ENCODE measurements at regions not wholly inside any gene's neighbourhood (a gene's known extent, or its start where the extent isn't known, plus 50 kb on each side); places are given as distances from the start of the nearest gene placed in this dataset.

DNA sequence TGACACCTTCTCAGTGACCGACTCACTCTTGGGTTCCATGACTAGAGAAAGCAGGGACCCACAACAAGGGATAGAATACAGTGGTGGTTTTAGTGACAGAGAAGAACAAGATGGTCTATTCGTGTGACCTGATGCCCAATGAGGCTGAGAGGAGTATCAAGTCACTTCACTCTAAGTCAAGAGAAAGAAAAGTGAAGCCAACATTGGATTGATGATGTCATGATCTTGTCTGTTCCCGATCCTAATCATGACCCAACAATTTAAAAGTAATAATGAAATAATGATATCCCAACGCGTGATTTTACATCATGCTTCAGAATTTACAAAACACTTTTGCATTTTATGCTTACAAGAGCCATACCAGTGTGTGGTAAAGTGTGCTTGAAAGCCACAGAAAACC, 155.6 kb upstream of the POU3F3 start:
- H3K4me3 ChIP-seq (ENCODE audit: insufficient read depth, low read length, poor library complexity, severe bottlenecking): no peak overlapping the region
- no peak overlapping the region for H3K9ac ChIP-seq (ENCODE audit: low read length)
- no peak overlapping the region for H2AFZ ChIP-seq (ENCODE audit: low read depth, low read length, severe bottlenecking)
- H3K27ac ChIP-seq (ENCODE audit: low read depth, low read length): no peak overlapping the region
- no peaks in the 10 kb centered on the region for H3K36me3 ChIP-seq (ENCODE audit: low read length)
- H3K79me2 ChIP-seq (ENCODE audit: insufficient read depth, low read length): no peaks in the 10 kb centered on the region
- no peaks in the 10 kb centered on the region for H3K9me2 ChIP-seq (replicated peaks; ENCODE audit: insufficient read depth, low read length)
- no peaks in the 10 kb centered on the region for H3K27me3 ChIP-seq (ENCODE audit: low read length)
- H3K9me3 ChIP-seq (ENCODE audit: insufficient read depth, low read length): no peaks in the 10 kb centered on the region
- TF ChIP-seq, protein P1, sequence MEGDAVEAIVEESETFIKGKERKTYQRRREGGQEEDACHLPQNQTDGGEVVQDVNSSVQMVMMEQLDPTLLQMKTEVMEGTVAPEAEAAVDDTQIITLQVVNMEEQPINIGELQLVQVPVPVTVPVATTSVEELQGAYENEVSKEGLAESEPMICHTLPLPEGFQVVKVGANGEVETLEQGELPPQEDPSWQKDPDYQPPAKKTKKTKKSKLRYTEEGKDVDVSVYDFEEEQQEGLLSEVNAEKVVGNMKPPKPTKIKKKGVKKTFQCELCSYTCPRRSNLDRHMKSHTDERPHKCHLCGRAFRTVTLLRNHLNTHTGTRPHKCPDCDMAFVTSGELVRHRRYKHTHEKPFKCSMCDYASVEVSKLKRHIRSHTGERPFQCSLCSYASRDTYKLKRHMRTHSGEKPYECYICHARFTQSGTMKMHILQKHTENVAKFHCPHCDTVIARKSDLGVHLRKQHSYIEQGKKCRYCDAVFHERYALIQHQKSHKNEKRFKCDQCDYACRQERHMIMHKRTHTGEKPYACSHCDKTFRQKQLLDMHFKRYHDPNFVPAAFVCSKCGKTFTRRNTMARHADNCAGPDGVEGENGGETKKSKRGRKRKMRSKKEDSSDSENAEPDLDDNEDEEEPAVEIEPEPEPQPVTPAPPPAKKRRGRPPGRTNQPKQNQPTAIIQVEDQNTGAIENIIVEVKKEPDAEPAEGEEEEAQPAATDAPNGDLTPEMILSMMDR (IDR thresholded peaks at IDR 0.05; ENCODE audit: insufficient read depth, low read length, poor library complexity, severe bottlenecking): no peak
- no peak for TF ChIP-seq EZH2phosphoT487 (conservative IDR thresholded peaks at IDR 0.05; ENCODE audit: low read length)
- no peak overlapping the region for H3K4me2 ChIP-seq (ENCODE audit: low read depth, low read length, poor library complexity, severe bottlenecking)
- no peaks in the 10 kb centered on the region for H3F3A ChIP-seq (ENCODE audit: insufficient read depth)
- no peaks in the 10 kb centered on the region for H4K20me1 ChIP-seq (ENCODE audit: low read depth, low read length)

GRCh38 chr2:104701411-104701911, 152.5 kb upstream of the POU3F3 start:
- Histone ChIP-seq H3K79me2 (ENCODE audit: insufficient read depth, low read length) (no peaks in the 10 kb centered on the region), H3K4me3 (ENCODE audit: insufficient read depth, low read length, poor library complexity, severe bottlenecking) (no peak overlapping the region), H3K36me3 (ENCODE audit: low read length) (no peaks in the 10 kb centered on the region), H3K27ac (ENCODE audit: low read depth, low read length) (no peak overlapping the region), H3K9ac (ENCODE audit: low read length) (no peak overlapping the region), H3K4me2 (ENCODE audit: low read depth, low read length, poor library complexity, severe bottlenecking) (no peak overlapping the region), H2AFZ (ENCODE audit: low read depth, low read length, severe bottlenecking) (no peak overlapping the region), H3F3A (ENCODE audit: insufficient read depth) (no peaks in the 10 kb centered on the region), H3K27me3 (ENCODE audit: low read length) (no peaks in the 10 kb centered on the region), H3K9me2 (replicated peaks; ENCODE audit: insufficient read depth, low read length) (no peaks in the 10 kb centered on the region), H3K9me3 (ENCODE audit: insufficient read depth, low read length) (no peaks in the 10 kb centered on the region), H4K20me1 (ENCODE audit: low read depth, low read length) (no peaks in the 10 kb centered on the region)
- TF ChIP-seq, protein P1 (IDR thresholded peaks at IDR 0.05; ENCODE audit: insufficient read depth, low read length, poor library complexity, severe bottlenecking): no peak
- TF ChIP-seq EZH2phosphoT487 (conservative IDR thresholded peaks at IDR 0.05; ENCODE audit: low read length): no peak

DNA sequence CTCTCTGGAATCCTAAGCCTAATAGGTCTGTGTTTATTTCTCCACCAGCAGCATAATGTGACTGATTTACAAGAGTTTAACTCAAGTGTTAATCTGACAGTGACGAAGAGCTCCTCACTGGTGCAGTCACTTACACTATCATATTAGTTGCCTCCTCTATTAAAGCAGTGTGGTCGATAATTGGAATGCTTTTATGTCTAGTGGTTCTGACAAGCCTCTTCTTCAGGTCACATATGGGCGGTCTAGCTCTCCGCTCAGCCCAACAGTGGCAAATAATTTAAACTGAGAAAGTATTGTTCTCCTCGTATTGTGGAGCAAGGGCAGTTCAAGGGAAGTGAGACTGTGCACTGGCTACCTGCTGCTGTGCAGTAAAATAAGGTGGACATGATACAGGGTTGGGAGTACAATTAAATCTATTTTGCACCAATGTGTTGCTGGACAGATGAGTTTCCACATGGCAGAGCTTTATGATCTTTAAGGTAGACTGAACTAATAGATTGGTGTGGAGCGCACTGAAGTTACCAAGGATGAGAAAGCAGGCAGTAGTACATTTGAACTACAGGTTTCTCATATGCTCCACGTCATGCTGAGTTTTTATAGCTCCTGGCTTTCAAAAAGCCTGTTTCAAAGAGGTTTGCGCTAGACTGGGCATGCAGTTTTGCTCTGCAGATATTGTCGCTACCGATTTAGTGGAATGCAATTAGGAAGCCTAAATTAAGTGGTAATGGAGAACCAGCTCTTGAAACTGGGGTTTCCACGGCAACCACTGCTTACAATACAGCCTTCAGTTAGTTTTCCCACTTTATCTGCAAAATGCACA, 151.7 kb upstream of the POU3F3 start:
- no peak overlapping the region for H3K9ac ChIP-seq (ENCODE audit: low read length)
- H3K4me3 ChIP-seq (ENCODE audit: insufficient read depth, low read length, poor library complexity, severe bottlenecking): no peak overlapping the region
- H3K36me3 ChIP-seq (ENCODE audit: low read length): no peaks in the 10 kb centered on the region
- no peaks in the 10 kb centered on the region for H3K79me2 ChIP-seq (ENCODE audit: insufficient read depth, low read length)
- no peaks in the 10 kb centered on the region for H3K27me3 ChIP-seq (ENCODE audit: low read length)
- H3K9me2 ChIP-seq (replicated peaks; ENCODE audit: insufficient read depth, low read length): no peaks in the 10 kb centered on the region
- no peak overlapping the region for H3K4me2 ChIP-seq (ENCODE audit: low read depth, low read length, poor library complexity, severe bottlenecking)
- no peaks in the 10 kb centered on the region for H4K20me1 ChIP-seq (ENCODE audit: low read depth, low read length)
- no peaks in the 10 kb centered on the region for H3F3A ChIP-seq (ENCODE audit: insufficient read depth)
- no peak overlapping the region for H2AFZ ChIP-seq (ENCODE audit: low read depth, low read length, severe bottlenecking)
- TF ChIP-seq, protein P1 (IDR thresholded peaks at IDR 0.05; ENCODE audit: insufficient read depth, low read length, poor library complexity, severe bottlenecking): no peak
- TF ChIP-seq EZH2phosphoT487 (conservative IDR thresholded peaks at IDR 0.05; ENCODE audit: low read length): no peak
- no peak overlapping the region for H3K27ac ChIP-seq (ENCODE audit: low read depth, low read length)
- no peaks in the 10 kb centered on the region for H3K9me3 ChIP-seq (ENCODE audit: insufficient read depth, low read length)
